Skeletal muscle tissue (tissue), 3 donors: ENCODE measurements at regions not wholly inside any gene's neighbourhood (a gene's known extent, or its start where the extent isn't known, plus 50 kb on each side); places are given as distances from the start of the nearest gene placed in this dataset.

Experiments
- H3K27ac ChIP-seq: one replicate; pipeline ENCODE4 v1.7.0; 2013; ENCODE audit warnings: mild to moderate bottlenecking, low read depth, low read length, inconsistent platforms
- H3K27me3 ChIP-seq, 3 donors: one replicate each; pipeline ENCODE4 v1.7.0; 2013; ENCODE audit warnings: low read length in 3 of 3; ENCODE audit not compliant: control insufficient read depth in 3 of 3, insufficient read depth in 3 of 3
- H3K36me3 ChIP-seq, 3 donors: one replicate each; pipeline ENCODE4 v1.7.0; 2013; ENCODE audit warnings: low read length in 3 of 3; ENCODE audit not compliant: control insufficient read depth in 3 of 3, insufficient read depth in 3 of 3
- H3K4me1 ChIP-seq, 3 donors: one replicate each; pipeline ENCODE4 v1.7.0; 2013; ENCODE audit warnings: low read length in 3 of 3, mild to moderate bottlenecking in 3 of 3; ENCODE audit not compliant: control insufficient read depth in 3 of 3, insufficient read depth in 3 of 3
- H3K4me3 ChIP-seq, 3 donors: one replicate each; pipeline ENCODE4 v1.7.0; 2013; ENCODE audit warnings: low read length in 3 of 3
- H3K9ac ChIP-seq, 3 donors: one replicate each; pipeline ENCODE4 v1.7.0; 2013; ENCODE audit warnings: low read length in 3 of 3, mild to moderate bottlenecking in 3 of 3, moderate library complexity in 2 of 3, low read depth in 1 of 3
- H3K9me3 ChIP-seq, 3 donors: one replicate each; pipeline ENCODE4 v1.7.0; 2013; ENCODE audit warnings: low read length in 3 of 3; ENCODE audit not compliant: control insufficient read depth in 3 of 3
- donor health status: Osteomylitis.

DNA sequence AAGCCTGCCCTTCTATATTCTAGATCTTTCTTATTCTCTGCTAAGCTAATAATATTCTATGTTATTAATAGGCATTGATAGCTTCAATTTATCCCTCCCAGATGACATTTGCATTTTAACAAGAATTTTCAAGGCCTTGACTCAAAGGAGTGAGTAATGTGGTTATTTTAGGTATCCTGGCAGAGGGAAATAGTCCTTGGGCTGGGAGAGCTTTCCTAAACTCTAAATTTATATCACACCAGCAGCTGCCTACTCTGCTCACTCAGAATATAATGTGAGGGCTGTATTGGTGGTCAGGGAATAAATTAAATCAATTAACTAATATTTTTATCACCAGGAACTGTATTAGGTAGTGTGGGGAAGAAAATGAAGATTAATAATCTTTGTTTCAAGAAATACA lies 74.8 kb upstream of the ADAM23 start:
- Histone ChIP-seq H3K9me3 (peaks cover 0 to 9% (median 2%) of the 10 kb centered on the region in 3 donors), H3K27me3 (no peaks in the 10 kb centered on the region), H3K36me3 (no peaks in the 10 kb centered on the region), H3K4me1 (peaks cover 10 to 13% (median 12%) of the 10 kb centered on the region in 3 donors), H3K27ac (peak overlapping the region; percentile 73), H3K4me3 (no peak overlapping the region), H3K9ac (peak overlapping the region in 2 of 3 donors; percentile 0 to 26)

DNA sequence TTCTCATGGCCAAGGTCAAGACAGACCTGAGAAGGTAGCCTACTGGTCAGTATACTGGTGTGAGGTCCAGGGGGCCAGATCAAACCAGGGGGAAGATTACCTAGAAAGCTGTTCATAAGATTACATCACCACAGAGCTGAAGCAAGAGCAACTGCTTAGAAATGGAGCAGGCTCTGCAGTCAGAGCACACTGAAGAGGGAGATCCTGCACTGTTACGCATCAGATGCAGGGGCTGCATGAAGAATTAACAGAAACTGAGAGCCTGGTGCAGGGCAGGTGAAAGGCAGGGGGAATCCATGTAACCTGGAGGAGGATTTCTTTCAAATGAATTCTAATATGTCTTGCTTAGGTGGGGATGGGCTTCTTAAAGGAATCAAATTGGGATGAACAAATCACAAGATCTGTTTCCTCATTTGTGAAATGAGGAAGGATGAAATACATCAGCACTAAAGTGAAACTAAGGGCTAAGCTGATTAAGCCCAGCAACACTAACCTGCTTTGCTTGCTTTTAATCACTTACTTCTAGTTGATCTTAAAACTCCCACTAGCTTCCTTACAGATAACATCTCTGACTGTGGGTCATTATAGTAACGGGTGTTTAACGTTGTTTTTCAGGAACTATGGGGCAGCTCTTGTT lies 74.3 kb upstream of the ADAM23 start:
- Histone ChIP-seq H3K36me3 (no peaks in the 10 kb centered on the region), H3K27me3 (no peaks in the 10 kb centered on the region), H3K4me1 (peaks cover 10 to 13% (median 12%) of the 10 kb centered on the region in 3 donors), H3K27ac (peak overlapping the region; percentile 73), H3K4me3 (no peak overlapping the region), H3K9ac (peak overlapping the region; percentile 0 to 57 (median 26)), H3K9me3 (peaks cover 0 to 9% (median 2%) of the 10 kb centered on the region in 3 donors)

DNA sequence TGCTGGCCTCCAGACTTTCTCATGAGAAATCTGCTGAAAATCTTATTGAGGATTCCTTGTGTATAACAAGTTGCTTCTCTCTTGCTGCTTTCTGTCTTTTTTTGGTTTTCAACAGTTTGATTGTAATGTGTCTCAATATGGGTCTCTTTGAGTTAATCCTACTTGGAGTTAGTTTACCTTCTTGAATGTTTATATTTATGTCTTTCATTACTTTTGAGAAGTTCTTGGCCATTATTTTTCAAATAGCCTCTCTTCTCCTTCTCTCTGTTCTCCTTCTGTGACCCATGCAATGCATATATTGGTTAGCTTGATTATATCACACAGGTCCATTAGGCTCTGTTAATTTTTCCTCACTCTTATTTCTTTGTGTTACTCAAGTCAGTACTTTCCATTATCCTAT lies 67.4 kb upstream of the ADAM23 start:
- Histone ChIP-seq H3K27ac (no peak overlapping the region), H3K27me3 (no peaks in the 10 kb centered on the region), H3K36me3 (no peaks in the 10 kb centered on the region), H3K4me1 (peaks cover 10 to 14% (median 13%) of the 10 kb centered on the region in 3 donors), H3K9me3 (peaks cover 0 to 8% (median 4%) of the 10 kb centered on the region in 3 donors), H3K9ac (no peak overlapping the region), H3K4me3 (no peak overlapping the region)

- Histone ChIP-seq H3K4me3 (peak overlapping the region; percentile 52 to 59 (median 55)), H3K4me1 (peaks cover 10 to 14% (median 13%) of the 10 kb centered on the region in 3 donors), H3K27me3 (no peaks in the 10 kb centered on the region), H3K9me3 (peaks cover 0 to 4% (median 2%) of the 10 kb centered on the region in 3 donors), H3K36me3 (no peaks in the 10 kb centered on the region), H3K9ac (peak overlapping the region; percentile 35 to 66 (median 65)), H3K27ac (peak overlapping the region; percentile 90)
These were observed 64.5 kb upstream of the ADAM23 start for GRCh38 chr2:206378835-206379234.

DNA sequence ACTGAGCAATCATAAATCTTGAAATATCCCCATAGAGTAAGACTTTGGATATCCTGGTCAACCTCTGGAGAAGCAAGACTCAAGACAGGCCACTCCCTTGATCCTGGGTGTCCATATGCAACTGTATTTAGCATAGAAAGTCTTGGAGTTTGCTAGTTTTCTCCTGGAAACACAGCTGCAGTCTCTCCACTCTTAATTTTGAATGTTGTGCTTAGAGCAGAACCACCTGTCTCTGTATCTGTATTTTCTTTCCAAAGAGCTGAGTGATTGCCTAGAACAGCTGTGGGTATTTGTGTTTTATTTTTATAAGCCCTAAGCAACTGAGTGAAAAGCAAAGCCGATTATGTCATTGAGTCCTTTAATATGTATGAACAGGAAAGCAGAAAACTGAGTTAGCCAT lies 64.1 kb upstream of the ADAM23 start:
- no peaks in the 10 kb centered on the region for H3K27me3 ChIP-seq
- peaks cover 10 to 14% (median 13%) of the 10 kb centered on the region in 3 donors for H3K4me1 ChIP-seq
- peak overlapping the region; percentile 90 for H3K27ac ChIP-seq
- peak overlapping the region; percentile 52 to 59 (median 55) for H3K4me3 ChIP-seq
- no peaks in the 10 kb centered on the region for H3K36me3 ChIP-seq
- peak overlapping the region; percentile 65 to 71 (median 66) for H3K9ac ChIP-seq
- H3K9me3 ChIP-seq, result peaks cover 0 to 7% (median 2%) of the 10 kb centered on the region in 3 donors

- Histone ChIP-seq H3K36me3 (no peaks in the 10 kb centered on the region), H3K4me1 (peaks cover 10 to 14% (median 13%) of the 10 kb centered on the region in 3 donors), H3K9me3 (peaks cover 0 to 9% (median 2%) of the 10 kb centered on the region in 3 donors), H3K4me3 (peak overlapping the region; percentile 36 to 59 (median 52)), H3K27ac (peak overlapping the region; percentile 90), H3K27me3 (no peaks in the 10 kb centered on the region), H3K9ac (peak overlapping the region; percentile 58 to 71 (median 65))
These were observed 63.4 kb upstream of the ADAM23 start for GRCh38 chr2:206379886-206380285.

GRCh38 chr2:206381881-206382280 lies 61.5 kb upstream of the ADAM23 start:
- Histone ChIP-seq H3K36me3 (no peaks in the 10 kb centered on the region), H3K9me3 (peaks cover 0 to 9% (median 0%) of the 10 kb centered on the region in 3 donors), H3K9ac (no peak overlapping the region), H3K4me3 (no peak overlapping the region), H3K27ac (no peak overlapping the region), H3K27me3 (no peaks in the 10 kb centered on the region), H3K4me1 (peaks cover 10 to 14% (median 13%) of the 10 kb centered on the region in 3 donors)

- no peak overlapping the region for H3K27ac ChIP-seq
- no peak overlapping the region for H3K4me3 ChIP-seq
- H3K9me3 ChIP-seq, result peaks cover 0 to 5% (median 0%) of the 10 kb centered on the region in 3 donors
- peaks cover 7 to 10% (median 8%) of the 10 kb centered on the region in 3 donors for H3K4me1 ChIP-seq
- H3K9ac ChIP-seq, result no peak overlapping the region
- no peaks in the 10 kb centered on the region for H3K36me3 ChIP-seq
- no peaks in the 10 kb centered on the region for H3K27me3 ChIP-seq
These were observed 59.7 kb upstream of the ADAM23 start for GRCh38 chr2:206383669-206384068.

GRCh38 chr2:206387808-206388207 lies 55.5 kb upstream of the ADAM23 start:
- Histone ChIP-seq H3K4me1 (no peaks in the 10 kb centered on the region), H3K9ac (no peak overlapping the region)

GRCh38 chr2:206388698-206389097 lies 54.6 kb upstream of the ADAM23 start:
- Histone ChIP-seq H3K9me3 (peaks cover 0 to 5% (median 0%) of the 10 kb centered on the region in 3 donors), H3K4me1 (no peaks in the 10 kb centered on the region), H3K9ac (no peak overlapping the region), H3K27me3 (no peaks in the 10 kb centered on the region), H3K36me3 (no peaks in the 10 kb centered on the region), H3K27ac (no peak overlapping the region), H3K4me3 (no peak overlapping the region)

More at GRCh38 chr2:206387808-206388207, 55.5 kb upstream of the ADAM23 start:
- Histone ChIP-seq H3K36me3 (no peaks in the 10 kb centered on the region), H3K27me3 (no peaks in the 10 kb centered on the region), H3K4me3 (no peak overlapping the region), H3K9me3 (peaks cover 0 to 5% (median 0%) of the 10 kb centered on the region in 3 donors), H3K27ac (no peak overlapping the region)
